ENCODE measurements at regions not wholly inside any gene's neighbourhood (a gene's known extent, or its start where the extent isn't known, plus 50 kb on each side); places are given as distances from the start of the nearest gene placed in this dataset.

DNA sequence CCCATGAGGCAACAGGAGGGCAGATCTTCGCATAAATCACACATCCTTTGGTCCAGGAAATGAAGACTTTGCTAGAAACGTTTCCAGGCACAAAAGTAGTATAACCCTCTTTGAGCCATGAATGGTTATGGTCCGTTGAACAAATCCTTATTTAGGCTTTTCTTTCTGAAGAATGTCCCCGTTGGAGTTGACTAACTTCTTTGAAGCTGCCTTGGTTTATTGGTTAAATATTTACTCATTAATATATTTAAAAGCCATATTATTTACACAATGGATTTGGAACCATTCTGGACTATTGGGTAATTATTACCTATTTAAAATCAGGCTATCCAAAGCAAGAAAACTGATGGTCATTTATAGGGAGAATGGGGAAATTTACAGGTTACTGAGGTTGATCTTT, 347.6 kb upstream of the SLC30A5 start:
- H3K9me3 Mint-ChIP-seq = peaks cover 5% of the 10 kb centered on the region
- Histone ChIP-seq H4K20me1 (ENCODE audit: low read depth) (no peaks in the 10 kb centered on the region), H3K79me2 (ENCODE audit: low read depth) (no peaks in the 10 kb centered on the region), H3K4me1 (peaks cover 16% of the 10 kb centered on the region), H3K36me3 (no peaks in the 10 kb centered on the region), H3K9me3 (ENCODE audit: low read depth) (no peaks in the 10 kb centered on the region), H3K4me3 (no peak overlapping the region), H3K9ac (no peak overlapping the region), H3K4me2 (peak overlapping the region; percentile 38), H3K27ac (no peak overlapping the region), H2AFZ (replicated peaks) (no peak overlapping the region), H3K27me3 (no peaks in the 10 kb centered on the region), H3F3A (ENCODE audit: low read depth) (no peaks in the 10 kb centered on the region)
- H3K4me1 Mint-ChIP-seq = peaks cover 24% of the 10 kb centered on the region
- H3K36me3 Mint-ChIP-seq = no peaks in the 10 kb centered on the region
- peak; percentile 14 for DNase-seq (ENCODE audit: low spot score)
- no peak overlapping the region for H3K4me3 Mint-ChIP-seq
- no peak overlapping the region for H3K27ac Mint-ChIP-seq
- no peak for TF ChIP-seq EZH2phosphoT487 (IDR thresholded peaks at IDR 0.05)
- TF ChIP-seq EZH2 (IDR thresholded peaks at IDR 0.05) = no peak
- TF ChIP-seq, protein P1, sequence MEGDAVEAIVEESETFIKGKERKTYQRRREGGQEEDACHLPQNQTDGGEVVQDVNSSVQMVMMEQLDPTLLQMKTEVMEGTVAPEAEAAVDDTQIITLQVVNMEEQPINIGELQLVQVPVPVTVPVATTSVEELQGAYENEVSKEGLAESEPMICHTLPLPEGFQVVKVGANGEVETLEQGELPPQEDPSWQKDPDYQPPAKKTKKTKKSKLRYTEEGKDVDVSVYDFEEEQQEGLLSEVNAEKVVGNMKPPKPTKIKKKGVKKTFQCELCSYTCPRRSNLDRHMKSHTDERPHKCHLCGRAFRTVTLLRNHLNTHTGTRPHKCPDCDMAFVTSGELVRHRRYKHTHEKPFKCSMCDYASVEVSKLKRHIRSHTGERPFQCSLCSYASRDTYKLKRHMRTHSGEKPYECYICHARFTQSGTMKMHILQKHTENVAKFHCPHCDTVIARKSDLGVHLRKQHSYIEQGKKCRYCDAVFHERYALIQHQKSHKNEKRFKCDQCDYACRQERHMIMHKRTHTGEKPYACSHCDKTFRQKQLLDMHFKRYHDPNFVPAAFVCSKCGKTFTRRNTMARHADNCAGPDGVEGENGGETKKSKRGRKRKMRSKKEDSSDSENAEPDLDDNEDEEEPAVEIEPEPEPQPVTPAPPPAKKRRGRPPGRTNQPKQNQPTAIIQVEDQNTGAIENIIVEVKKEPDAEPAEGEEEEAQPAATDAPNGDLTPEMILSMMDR (IDR thresholded peaks at IDR 0.05) = no peak
- H3K27me3 Mint-ChIP-seq (ENCODE audit: insufficient read depth, low read depth) = peaks cover 8% of the 10 kb centered on the region

DNA sequence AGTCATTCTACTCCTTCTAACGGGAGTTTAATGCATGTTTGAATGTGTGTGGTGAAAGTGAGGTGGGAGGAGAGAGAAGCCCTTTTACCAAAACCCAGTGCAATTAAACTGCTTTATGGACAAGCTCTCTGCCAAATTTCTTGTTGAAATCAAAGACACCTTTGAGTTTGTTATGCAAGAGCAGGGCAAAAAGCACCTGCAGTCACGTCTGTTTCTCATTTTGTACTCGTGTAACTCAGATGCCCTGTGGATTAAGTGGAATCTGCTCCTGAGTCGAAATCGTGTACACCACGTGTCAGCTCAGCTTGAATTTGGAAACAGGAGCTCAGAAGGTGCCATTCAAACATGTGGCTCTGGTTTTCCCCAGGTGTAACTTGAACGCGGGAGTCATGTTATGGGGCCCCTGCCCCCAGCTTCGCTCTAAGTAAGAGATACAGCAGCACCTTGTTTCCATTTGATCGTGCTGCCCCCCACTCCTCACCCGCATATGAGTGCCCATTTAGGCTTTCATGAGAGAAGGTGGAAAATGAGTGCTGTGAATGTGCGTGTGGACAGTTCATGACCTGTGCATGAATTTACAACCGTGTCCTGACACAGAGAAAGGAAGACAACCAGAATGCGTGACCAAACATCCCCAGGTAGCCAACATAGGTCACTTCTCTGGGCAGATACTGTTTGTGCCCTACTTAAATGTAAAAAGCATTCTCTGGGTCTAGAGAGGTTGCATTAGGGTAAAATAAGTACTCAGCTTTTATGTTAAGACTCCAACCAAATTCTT, 347.0 kb upstream of the SLC30A5 start:
- H3K36me3 ChIP-seq = no peaks in the 10 kb centered on the region
- H3K27me3 ChIP-seq = no peaks in the 10 kb centered on the region
- Mint-ChIP-seq H3K9me3 (peaks cover 5% of the 10 kb centered on the region), H3K27ac (peak overlapping the region; percentile 6), H3K27me3 (ENCODE audit: insufficient read depth, low read depth) (peaks cover 8% of the 10 kb centered on the region), H3K36me3 (no peaks in the 10 kb centered on the region), H3K4me1 (peaks cover 24% of the 10 kb centered on the region), H3K4me3 (peak overlapping the region; percentile 5)
- no peaks in the 10 kb centered on the region for H3F3A ChIP-seq (ENCODE audit: low read depth)
- TF ChIP-seq EZH2 (IDR thresholded peaks at IDR 0.05) (no peak), EZH2phosphoT487 (IDR thresholded peaks at IDR 0.05) (no peak)
- TF ChIP-seq, protein P1 (IDR thresholded peaks at IDR 0.05) = no peak
- no peaks in the 10 kb centered on the region for H4K20me1 ChIP-seq (ENCODE audit: low read depth)
- H3K9me3 ChIP-seq (ENCODE audit: low read depth) = no peaks in the 10 kb centered on the region
- no peak overlapping the region for H3K4me3 ChIP-seq
- DNase-seq (ENCODE audit: low spot score) = no peak
- H3K9ac ChIP-seq = no peak overlapping the region
- no peak overlapping the region for H3K4me2 ChIP-seq
- no peaks in the 10 kb centered on the region for H3K79me2 ChIP-seq (ENCODE audit: low read depth)
- H3K27ac ChIP-seq = no peak overlapping the region
- no peak overlapping the region for H2AFZ ChIP-seq (replicated peaks)
- peaks cover 16% of the 10 kb centered on the region for H3K4me1 ChIP-seq

DNA sequence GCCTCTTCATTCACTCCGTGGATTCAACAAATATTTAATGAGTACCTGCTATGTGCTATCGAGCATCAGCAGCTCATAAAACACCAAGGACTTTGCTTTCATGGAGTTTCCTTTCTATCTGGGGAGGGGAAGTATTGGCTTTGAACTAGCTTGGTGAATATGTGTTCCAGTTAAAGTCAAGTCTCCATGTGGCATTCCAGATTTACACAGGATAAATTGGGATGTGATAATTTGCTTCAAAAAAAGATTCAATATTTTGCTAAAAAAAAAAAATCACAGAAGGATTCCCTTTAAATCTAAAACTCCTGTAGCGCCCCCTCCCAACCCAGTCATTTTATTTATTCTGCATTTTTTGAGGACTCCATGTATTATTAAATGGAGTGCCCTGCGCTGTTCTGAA, 346.3 kb upstream of the SLC30A5 start:
- no peak for TF ChIP-seq EZH2 (IDR thresholded peaks at IDR 0.05)
- no peak for TF ChIP-seq EZH2phosphoT487 (IDR thresholded peaks at IDR 0.05)

DNA sequence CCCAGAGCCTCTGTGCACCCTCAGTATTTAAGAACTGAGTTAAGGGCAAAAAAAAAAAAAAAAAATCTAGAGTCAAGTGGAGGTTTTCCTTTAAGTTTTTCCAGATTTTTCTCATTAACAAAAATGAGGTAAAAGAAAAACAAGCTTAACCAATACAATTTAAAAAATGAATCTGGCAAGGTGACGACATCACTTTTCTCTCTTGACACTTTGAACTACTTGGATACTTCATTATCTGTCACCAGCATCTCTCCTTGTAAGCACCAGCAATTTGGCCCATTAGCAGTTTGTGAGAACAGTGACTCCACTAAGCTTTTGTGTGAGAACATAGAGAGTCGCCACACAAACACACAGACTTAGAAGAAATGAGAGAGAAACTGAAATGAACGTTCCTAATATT, 345.7 kb upstream of the SLC30A5 start:
- no peak overlapping the region for H3K4me3 ChIP-seq
- H3K27me3 ChIP-seq = no peaks in the 10 kb centered on the region
- TF ChIP-seq EZH2 (IDR thresholded peaks at IDR 0.05) = no peak
- H3K27ac Mint-ChIP-seq = no peak overlapping the region
- no peak for DNase-seq (ENCODE audit: low spot score)
- H3K4me1 Mint-ChIP-seq = peaks cover 24% of the 10 kb centered on the region
- no peaks in the 10 kb centered on the region for H3K36me3 ChIP-seq
- no peaks in the 10 kb centered on the region for H4K20me1 ChIP-seq (ENCODE audit: low read depth)
- no peak overlapping the region for H2AFZ ChIP-seq (replicated peaks)
- H3K9ac ChIP-seq = no peak overlapping the region
- no peaks in the 10 kb centered on the region for H3K9me3 ChIP-seq (ENCODE audit: low read depth)
- H3K36me3 Mint-ChIP-seq = no peaks in the 10 kb centered on the region
- peaks cover 5% of the 10 kb centered on the region for H3K27me3 Mint-ChIP-seq (ENCODE audit: insufficient read depth, low read depth)
- no peak overlapping the region for H3K4me3 Mint-ChIP-seq
- H3K4me1 ChIP-seq = peaks cover 16% of the 10 kb centered on the region
- H3K79me2 ChIP-seq (ENCODE audit: low read depth) = no peaks in the 10 kb centered on the region
- H3K9me3 Mint-ChIP-seq = peaks cover 2% of the 10 kb centered on the region
- H3F3A ChIP-seq (ENCODE audit: low read depth) = no peaks in the 10 kb centered on the region
- H3K27ac ChIP-seq = no peak overlapping the region
- H3K4me2 ChIP-seq = no peak overlapping the region

More for the DNA sequence above, 346.3 kb upstream of the SLC30A5 start:
- no peaks in the 10 kb centered on the region for H3F3A ChIP-seq (ENCODE audit: low read depth)
- H3K4me1 Mint-ChIP-seq = peaks cover 24% of the 10 kb centered on the region
- H3K27ac Mint-ChIP-seq = no peak overlapping the region
- H3K9ac ChIP-seq = no peak overlapping the region
- peaks cover 5% of the 10 kb centered on the region for H3K27me3 Mint-ChIP-seq (ENCODE audit: insufficient read depth, low read depth)
- no peak overlapping the region for H3K4me2 ChIP-seq
- no peak overlapping the region for H2AFZ ChIP-seq (replicated peaks)
- peaks cover 16% of the 10 kb centered on the region for H3K4me1 ChIP-seq
- H3K27ac ChIP-seq = no peak overlapping the region
- H3K9me3 Mint-ChIP-seq = peaks cover 5% of the 10 kb centered on the region
- DNase-seq (ENCODE audit: low spot score) = no peak
- H3K9me3 ChIP-seq (ENCODE audit: low read depth) = no peaks in the 10 kb centered on the region
- H3K27me3 ChIP-seq = no peaks in the 10 kb centered on the region
- H3K36me3 ChIP-seq = no peaks in the 10 kb centered on the region
- no peaks in the 10 kb centered on the region for H4K20me1 ChIP-seq (ENCODE audit: low read depth)
- no peaks in the 10 kb centered on the region for H3K79me2 ChIP-seq (ENCODE audit: low read depth)
- no peaks in the 10 kb centered on the region for H3K36me3 Mint-ChIP-seq
- no peak overlapping the region for H3K4me3 ChIP-seq
- H3K4me3 Mint-ChIP-seq = no peak overlapping the region

All from neural progenitor cell (in vitro differentiated cells).